GM19463 (cell line): ENCODE measurements at regions not wholly inside any gene's neighbourhood (a gene's known extent, or its start where the extent isn't known, plus 50 kb on each side); places are given as distances from the start of the nearest gene placed in this dataset.
"Not testable (repeated sequence)": the region's sequence is repeated elsewhere in the genome, so short reads cannot be mapped to it uniquely, and the experiment has no call there.

Source experiments
- ATAC-seq: cut with Tn5 transposase; IDR thresholded peaks from one replicate; pipeline ENCODE4 v1.9.1; 2021; ENCODE audit warnings: mild to moderate bottlenecking, moderate library complexity; ENCODE audit not compliant: unreplicated experiment

GRCh38 chr13:50256536-50257321 is 241.5 kb downstream of the KCNRG start:
- not testable (repeated sequence) for ATAC-seq

DNA sequence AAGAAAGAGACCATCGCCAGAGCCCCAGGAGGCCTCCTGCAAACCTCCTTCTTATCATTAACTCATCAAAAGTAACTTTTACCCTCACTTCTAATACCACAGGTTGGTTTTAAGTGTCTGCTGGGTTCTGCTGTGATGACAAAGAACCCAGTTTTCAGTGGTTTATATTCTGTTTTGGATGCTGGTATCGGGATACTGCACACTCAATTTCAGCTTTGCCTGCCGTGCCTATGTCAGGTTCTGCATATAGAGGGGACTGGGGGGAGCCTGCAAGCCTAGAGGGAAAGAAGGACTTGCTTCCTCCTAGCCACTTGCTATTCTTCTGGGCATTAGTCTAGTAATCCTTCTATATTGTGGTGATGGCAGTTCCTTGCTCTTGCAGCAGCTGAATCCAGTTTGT is 242.4 kb downstream of the KCNRG start:
- no peak for ATAC-seq

GRCh38 chr13:50261130-50261901 is 246.1 kb downstream of the KCNRG start:
- no peak for ATAC-seq

DNA sequence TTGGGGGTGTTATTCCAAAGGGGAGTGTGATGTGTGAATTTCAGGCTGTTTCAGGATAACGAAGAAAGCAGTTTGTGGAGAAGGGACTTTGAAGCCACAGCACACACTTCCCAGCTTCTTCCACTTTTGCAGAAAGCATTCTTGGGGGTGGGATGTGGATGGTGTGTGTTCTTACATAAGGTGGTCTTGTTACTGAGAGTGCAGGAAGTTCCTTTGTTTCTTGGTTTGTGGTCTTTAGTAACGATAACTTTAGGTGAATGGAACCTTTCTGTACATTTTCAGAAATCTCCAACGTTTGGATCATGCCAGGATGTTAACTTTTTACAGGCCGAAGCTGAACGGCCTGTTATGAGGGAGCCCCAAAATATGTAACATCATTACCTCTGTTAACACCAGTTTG is 251.8 kb downstream of the KCNRG start:
- ATAC-seq: no peak

- ATAC-seq: no peak
Observed at GRCh38 chr13:50267917-50268316, 252.7 kb downstream of the KCNRG start.

GRCh38 chr13:50268500-50268899 is 253.3 kb downstream of the KCNRG start:
- ATAC-seq: no peak

- ATAC-seq: no peak
Observed at GRCh38 chr13:50274181-50274580, 258.9 kb downstream of the KCNRG start.

DNA sequence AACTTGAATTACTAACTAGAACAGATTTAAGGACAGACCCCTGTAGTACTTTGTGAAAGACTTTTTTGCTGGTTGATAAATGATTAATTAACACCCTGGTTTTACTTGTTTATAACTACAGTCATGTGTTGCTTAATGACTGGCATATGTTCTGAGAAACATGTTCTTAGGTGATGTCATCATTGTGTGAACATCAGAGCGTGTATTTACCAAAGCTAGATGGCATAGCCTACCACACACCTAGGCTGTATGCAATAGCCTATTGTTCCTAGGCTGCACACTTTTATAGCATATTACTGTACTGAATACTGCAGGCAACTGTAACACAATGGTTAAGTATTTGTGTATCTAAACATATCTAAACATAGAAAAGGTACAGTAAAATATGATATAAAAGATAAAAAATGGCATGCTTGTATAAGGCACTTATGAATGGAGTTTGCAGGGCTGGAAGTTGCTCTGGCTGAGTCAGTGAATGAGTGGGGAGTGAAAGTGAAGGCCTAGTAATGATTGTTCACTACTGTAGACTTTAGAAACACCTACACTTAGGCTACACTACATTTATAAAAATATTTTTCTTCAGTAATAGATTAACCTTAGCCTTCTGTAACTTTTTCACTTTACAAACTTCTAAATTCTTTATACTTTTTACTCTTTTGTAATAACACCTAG is 260.3 kb downstream of the KCNRG start:
- ATAC-seq: no peak

DNA sequence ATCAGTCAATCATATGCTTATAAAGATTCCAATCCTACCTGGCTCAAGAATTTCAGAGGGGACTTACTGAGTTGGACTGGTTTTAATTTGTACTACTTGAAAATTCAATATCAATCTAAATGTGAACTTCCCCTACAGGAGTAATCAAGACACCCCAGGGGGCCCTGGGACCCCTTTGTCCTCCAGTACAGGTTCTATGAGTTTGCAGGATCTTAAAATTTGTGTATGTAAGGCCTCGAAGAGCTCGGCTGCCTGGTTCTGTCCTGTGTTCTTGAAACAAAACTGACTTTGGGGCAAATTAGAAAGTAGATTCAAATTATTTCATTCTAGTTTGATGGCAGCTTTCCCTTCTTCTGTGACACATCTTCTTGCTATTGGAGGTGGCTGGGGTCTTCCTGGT is 261.3 kb downstream of the KCNRG start:
- no peak for ATAC-seq

DNA sequence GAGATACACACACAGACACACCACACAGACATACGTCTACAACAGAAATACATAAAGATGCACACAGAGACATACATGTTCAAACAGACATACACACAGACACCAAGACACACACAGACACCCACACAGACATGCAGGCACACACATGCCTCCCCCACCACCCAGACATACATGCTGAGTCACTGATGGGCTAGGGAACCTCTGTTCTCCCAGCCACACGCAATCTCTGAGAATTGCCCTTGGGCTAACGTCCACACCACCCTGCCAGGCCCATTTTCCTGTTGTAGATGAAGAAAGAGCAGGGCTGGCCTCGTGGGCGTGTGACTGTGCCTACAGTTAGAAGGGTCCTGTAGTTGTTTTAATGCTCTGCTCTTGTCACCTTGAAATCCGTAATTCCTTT is 261.9 kb downstream of the KCNRG start:
- no peak for ATAC-seq

DNA sequence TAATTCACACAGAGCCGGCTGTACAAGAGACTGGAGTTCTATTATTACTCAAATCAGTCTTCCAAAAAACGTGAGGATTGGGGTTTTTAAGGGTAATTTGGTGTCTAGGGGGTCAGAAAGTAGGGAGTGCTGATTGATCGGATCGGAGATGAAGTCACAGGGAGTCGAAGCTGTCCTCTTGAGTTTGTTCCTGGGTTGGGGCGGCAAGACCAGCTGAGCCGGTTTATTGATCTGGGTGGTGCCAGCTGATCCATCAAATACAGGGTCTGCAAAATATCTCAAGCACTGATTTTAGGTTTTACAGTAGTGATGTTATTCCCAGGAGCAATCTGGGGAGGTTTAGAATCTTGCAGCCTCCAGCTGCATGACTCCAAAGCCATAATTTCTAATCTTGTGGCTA is 262.7 kb downstream of the KCNRG start:
- ATAC-seq: no peak

DNA sequence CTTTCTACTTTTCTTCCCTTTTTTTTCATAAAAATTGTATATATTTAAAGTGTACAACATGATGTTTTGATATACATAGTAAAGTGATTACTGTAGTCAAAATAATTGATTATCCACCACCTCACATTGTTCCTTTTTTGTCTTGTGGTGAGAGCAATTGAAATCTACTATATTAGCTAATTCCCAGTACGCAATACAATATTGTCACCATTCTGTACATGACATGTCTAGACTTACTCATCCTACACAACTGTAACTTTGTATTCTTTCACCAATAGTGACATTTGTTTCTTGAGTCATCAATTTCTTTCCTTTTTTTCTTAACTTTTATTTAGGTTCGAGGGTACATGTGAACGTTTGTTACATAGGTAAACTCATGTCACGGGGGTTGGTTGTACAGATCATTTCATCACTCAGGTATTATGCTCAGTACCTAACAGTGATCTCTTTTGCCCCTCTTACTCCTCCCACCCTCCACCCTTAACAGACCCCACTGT is 265.2 kb downstream of the KCNRG start:
- ATAC-seq: no peak

GRCh38 chr13:50282016-50282415 is 266.8 kb downstream of the KCNRG start:
- ATAC-seq: no peak

GRCh38 chr13:50283017-50283416 is 267.8 kb downstream of the KCNRG start:
- no peak for ATAC-seq

GRCh38 chr13:50284540-50284939 is 269.3 kb downstream of the KCNRG start:
- no peak for ATAC-seq

GRCh38 chr13:50285283-50285682 is 270.0 kb downstream of the KCNRG start:
- no peak for ATAC-seq

DNA sequence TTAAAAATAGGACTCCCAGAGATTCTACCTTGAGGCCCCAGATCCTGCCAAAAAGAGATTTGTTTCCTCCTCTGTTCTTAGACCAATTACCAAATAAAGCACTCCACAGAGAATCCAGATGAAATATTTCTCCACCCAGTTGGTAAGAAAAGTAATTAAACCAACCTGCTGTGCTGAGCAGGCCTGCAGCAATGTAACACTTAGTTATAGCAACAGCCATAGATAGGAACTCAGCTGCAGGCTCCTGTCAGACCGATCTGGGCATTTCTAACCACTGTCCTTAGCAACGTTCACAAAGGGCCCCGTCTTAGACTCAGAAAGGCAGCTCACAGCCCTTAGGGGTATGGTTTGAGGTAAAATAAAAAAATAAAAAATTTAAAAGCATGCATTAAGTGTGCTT is 271.1 kb downstream of the KCNRG start:
- no peak for ATAC-seq

- ATAC-seq: no peak
Observed at GRCh38 chr13:50290186-50290585, 274.9 kb downstream of the KCNRG start.

DNA sequence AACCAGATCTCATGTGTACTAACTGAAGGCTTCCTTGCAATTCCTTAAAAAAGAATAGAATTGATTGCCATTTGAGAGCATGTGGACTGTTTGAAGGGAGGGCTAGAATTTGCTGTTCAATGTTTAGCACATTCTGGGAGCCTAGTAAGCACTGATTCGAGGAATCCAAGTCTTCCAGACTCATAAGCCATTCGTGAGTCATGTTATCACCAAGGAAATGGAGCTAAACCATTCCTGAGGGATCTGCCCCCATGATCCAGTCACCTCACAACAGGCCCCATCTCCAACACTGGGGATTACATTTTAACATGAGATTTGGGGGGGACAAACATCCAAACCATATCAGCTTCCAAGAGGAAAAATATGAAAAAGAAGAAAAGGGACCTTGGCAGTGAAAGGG is 276.4 kb downstream of the KCNRG start:
- ATAC-seq: no peak

DNA sequence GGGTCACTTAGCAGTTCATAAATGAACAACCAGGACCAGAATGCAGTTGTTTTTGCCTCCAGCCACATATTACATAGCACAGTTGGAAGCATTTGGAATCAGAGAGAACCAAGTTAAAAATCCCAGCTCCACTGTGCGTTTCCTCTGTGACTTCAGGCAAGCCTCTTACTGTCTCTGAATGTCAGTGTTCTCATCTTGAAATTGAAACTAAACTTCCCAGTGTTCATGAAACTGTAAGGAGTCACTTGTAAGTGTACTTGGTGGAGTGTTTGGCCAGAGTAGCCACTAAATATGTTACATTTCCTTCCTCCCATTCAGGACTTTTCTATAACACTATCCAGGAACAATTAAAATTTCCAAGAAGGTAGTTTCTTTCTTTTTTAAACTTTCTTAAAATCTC is 276.8 kb downstream of the KCNRG start:
- ATAC-seq: no peak

- ATAC-seq: not testable (repeated sequence)
Observed at GRCh38 chr13:50294425-50294824, 279.2 kb downstream of the KCNRG start.
